HG02759 (cell line): ENCODE measurements at regions not wholly inside any gene's neighbourhood (a gene's known extent, or its start where the extent isn't known, plus 50 kb on each side); places are given as distances from the start of the nearest gene placed in this dataset.
"Not testable (repeated sequence)": the region's sequence is repeated elsewhere in the genome, so short reads cannot be mapped to it uniquely, and the experiment has no call there.

Source experiments
- ATAC-seq: cut with Tn5 transposase; IDR thresholded peaks from one replicate; pipeline ENCODE4 v1.9.1; 2021; ENCODE audit warnings: mild to moderate bottlenecking, moderate library complexity; ENCODE audit not compliant: unreplicated experiment

- no peak for ATAC-seq
Measured at GRCh38 chr5:62138607-62139006, 167.4 kb upstream of the KIF2A start.

GRCh38 chr5:62139741-62140140, 166.3 kb upstream of the KIF2A start:
- ATAC-seq: no peak

GRCh38 chr5:62142351-62142750, 163.7 kb upstream of the KIF2A start:
- ATAC-seq: no peak

- no peak for ATAC-seq
Measured at GRCh38 chr5:62143268-62144229, 162.5 kb upstream of the KIF2A start.

- ATAC-seq: no peak
Measured at GRCh38 chr5:62144401-62145022, 161.5 kb upstream of the KIF2A start.

GRCh38 chr5:62149879-62150278, 156.1 kb upstream of the KIF2A start:
- no peak for ATAC-seq

- no peak for ATAC-seq
Measured at GRCh38 chr5:62152394-62153087, 153.5 kb upstream of the KIF2A start.

- ATAC-seq: no peak
Measured at GRCh38 chr5:62154758-62155157, 151.2 kb upstream of the KIF2A start.

GRCh38 chr5:62155988-62156387, 150.0 kb upstream of the KIF2A start:
- no peak for ATAC-seq

GRCh38 chr5:62167561-62168057, 138.4 kb upstream of the KIF2A start:
- ATAC-seq: no peak

GRCh38 chr5:62168506-62169281, 137.3 kb upstream of the KIF2A start:
- no peak for ATAC-seq

GRCh38 chr5:62178258-62178657, 127.7 kb upstream of the KIF2A start:
- ATAC-seq: no peak

GRCh38 chr5:62182802-62183201, 123.2 kb upstream of the KIF2A start:
- no peak for ATAC-seq

- no peak for ATAC-seq
Measured at GRCh38 chr5:62183727-62184126, 122.3 kb upstream of the KIF2A start.

GRCh38 chr5:62184444-62184843, 121.6 kb upstream of the KIF2A start:
- ATAC-seq: no peak

GRCh38 chr5:62190173-62190572, 115.8 kb upstream of the KIF2A start:
- ATAC-seq: no peak

GRCh38 chr5:62190931-62191330, 115.1 kb upstream of the KIF2A start:
- ATAC-seq: no peak

- ATAC-seq: no peak
Measured at GRCh38 chr5:62192958-62193357, 113.0 kb upstream of the KIF2A start.

GRCh38 chr5:62196532-62196931, 109.5 kb upstream of the KIF2A start:
- not testable (repeated sequence) for ATAC-seq

GRCh38 chr5:62197697-62198096, 108.3 kb upstream of the KIF2A start:
- ATAC-seq: no peak

- no peak for ATAC-seq
Measured at GRCh38 chr5:62198421-62198820, 107.6 kb upstream of the KIF2A start.
